A549 (cell line): ENCODE measurements at regions not wholly inside any gene's neighbourhood (a gene's known extent, or its start where the extent isn't known, plus 50 kb on each side); places are given as distances from the start of the nearest gene placed in this dataset.

ENCODE experiments used
- CHD4 ChIP-seq: fragments of 200-600 bp; sonication (generic); IDR thresholded peaks from 2 replicates; pipeline ENCODE4 v1.6.1; 2016; ENCODE audit warnings: antibody characterized with exemption, mild to moderate bottlenecking, borderline replicate concordance
- CTCF ChIP-seq: fragments of >200 bp; sonication (Bioruptor Twin); formaldehyde crosslinking; IDR thresholded peaks from 3 replicates; pipeline ENCODE4 v1.5.1; 2016
- EP300 ChIP-seq, 2 experiments: fragments of >200 bp; sonication (Bioruptor Twin); formaldehyde crosslinking; IDR thresholded peaks; 2 replicates in 1 of 2; 3 replicates in 1 of 2; pipeline ENCODE4 v1.6.1; 2016 to 2017
- HMGXB4 ChIP-seq: fragments of 250-450 bp; sonication (Bioruptor Pico); IDR thresholded peaks from 2 replicates; pipeline ENCODE4 v1.5.0; 2021; ENCODE audit warnings: mild to moderate bottlenecking, moderate library complexity, borderline replicate concordance
- JUNB ChIP-seq: fragments of >200 bp; sonication (Bioruptor Twin); formaldehyde crosslinking; IDR thresholded peaks from 2 replicates; pipeline ENCODE4 v1.6.1; 2016
- MAX ChIP-seq: IDR thresholded peaks from 2 replicates; pipeline ENCODE4 v1.6.1; 2012
- PBX3 ChIP-seq: IDR thresholded peaks from 2 replicates; pipeline ENCODE4 v1.6.1; 2012
- PHF8 ChIP-seq: fragments of 200-600 bp; sonication (generic); IDR thresholded peaks from 2 replicates; pipeline ENCODE4 v1.6.1; 2016; ENCODE audit warnings: low read depth, mild to moderate bottlenecking, antibody characterized with exemption, moderate library complexity, borderline replicate concordance
- POLR2A ChIP-seq: IDR thresholded peaks from 2 replicates; pipeline ENCODE4 v1.6.1; 2012; ENCODE audit warnings: mild to moderate bottlenecking, low read length
- RAD21 ChIP-seq, 2 experiments: fragments of >200 bp in 1 of 2; sonication (Bioruptor Twin) in 1 of 2; formaldehyde crosslinking in 1 of 2; IDR thresholded peaks in 1 of 2; conservative IDR thresholded peaks in 1 of 2; 2 replicates in 1 of 2; 3 replicates in 1 of 2; pipeline ENCODE4 v1.6.1; 2012 to 2018; ENCODE audit warnings: inconsistent platforms in 1 of 2
- RCOR1 ChIP-seq: fragments of 150-350 bp; IDR thresholded peaks from 2 replicates; pipeline ENCODE4 v1.6.1; 2014; ENCODE audit warnings: antibody characterized with exemption, low read length, low read depth
- REST ChIP-seq: fragments of 200-600 bp; sonication (generic); IDR thresholded peaks from 2 replicates; pipeline ENCODE4 v1.6.1; 2016; ENCODE audit warnings: antibody characterized with exemption, mild to moderate bottlenecking, moderate library complexity
- RNF2 ChIP-seq: fragments of 200-600 bp; sonication (generic); IDR thresholded peaks from 2 replicates; pipeline ENCODE4 v1.6.1; 2016; ENCODE audit warnings: low read depth, mild to moderate bottlenecking, antibody characterized with exemption, moderate library complexity, borderline replicate concordance

GRCh38 chr7:49376817-49377375, 396.5 kb upstream of the VWC2 start:
- TF ChIP-seq CTCF (no peak), MAX (no peak), PBX3 (no peak), POLR2A (no peak), JUNB (no peak), CHD4 (no peak), RAD21 (conservative IDR thresholded peaks at IDR 0.05 in 1 of 2, IDR thresholded peaks at IDR 0.05 in 1 of 2) (no peak), RNF2 (no peak), REST (no peak), RCOR1 (no peak), EP300 (IDR thresholded peaks at IDR 0.05) (no peak), HMGXB4 (CRISPR knock-in tag) (no peak), PHF8 (no peak)
